ENCODE measurements at regions not wholly inside any gene's neighbourhood (a gene's known extent, or its start where the extent isn't known, plus 50 kb on each side); places are given as distances from the start of the nearest gene placed in this dataset.
"Not testable (repeated sequence)": the region's sequence is repeated elsewhere in the genome, so short reads cannot be mapped to it uniquely, and the experiment has no call there.

GRCh38 chr12:127170226-127171180 lies 1096.5 kb upstream of the TMEM132C start:
- H3K4me3 ChIP-seq = no peak overlapping the region
- no peak overlapping the region for H3K27ac ChIP-seq
- TF ChIP-seq, protein P1, sequence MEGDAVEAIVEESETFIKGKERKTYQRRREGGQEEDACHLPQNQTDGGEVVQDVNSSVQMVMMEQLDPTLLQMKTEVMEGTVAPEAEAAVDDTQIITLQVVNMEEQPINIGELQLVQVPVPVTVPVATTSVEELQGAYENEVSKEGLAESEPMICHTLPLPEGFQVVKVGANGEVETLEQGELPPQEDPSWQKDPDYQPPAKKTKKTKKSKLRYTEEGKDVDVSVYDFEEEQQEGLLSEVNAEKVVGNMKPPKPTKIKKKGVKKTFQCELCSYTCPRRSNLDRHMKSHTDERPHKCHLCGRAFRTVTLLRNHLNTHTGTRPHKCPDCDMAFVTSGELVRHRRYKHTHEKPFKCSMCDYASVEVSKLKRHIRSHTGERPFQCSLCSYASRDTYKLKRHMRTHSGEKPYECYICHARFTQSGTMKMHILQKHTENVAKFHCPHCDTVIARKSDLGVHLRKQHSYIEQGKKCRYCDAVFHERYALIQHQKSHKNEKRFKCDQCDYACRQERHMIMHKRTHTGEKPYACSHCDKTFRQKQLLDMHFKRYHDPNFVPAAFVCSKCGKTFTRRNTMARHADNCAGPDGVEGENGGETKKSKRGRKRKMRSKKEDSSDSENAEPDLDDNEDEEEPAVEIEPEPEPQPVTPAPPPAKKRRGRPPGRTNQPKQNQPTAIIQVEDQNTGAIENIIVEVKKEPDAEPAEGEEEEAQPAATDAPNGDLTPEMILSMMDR (IDR thresholded peaks at IDR 0.05) = no peak
- peak; percentile 66 for DNase-seq (ENCODE audit: low spot score)

- TF ChIP-seq, protein P1 (IDR thresholded peaks at IDR 0.05) = no peak
- DNase-seq (ENCODE audit: low spot score) = no peak
Observed at GRCh38 chr12:127172861-127173260, 1094.1 kb upstream of the TMEM132C start.

DNA sequence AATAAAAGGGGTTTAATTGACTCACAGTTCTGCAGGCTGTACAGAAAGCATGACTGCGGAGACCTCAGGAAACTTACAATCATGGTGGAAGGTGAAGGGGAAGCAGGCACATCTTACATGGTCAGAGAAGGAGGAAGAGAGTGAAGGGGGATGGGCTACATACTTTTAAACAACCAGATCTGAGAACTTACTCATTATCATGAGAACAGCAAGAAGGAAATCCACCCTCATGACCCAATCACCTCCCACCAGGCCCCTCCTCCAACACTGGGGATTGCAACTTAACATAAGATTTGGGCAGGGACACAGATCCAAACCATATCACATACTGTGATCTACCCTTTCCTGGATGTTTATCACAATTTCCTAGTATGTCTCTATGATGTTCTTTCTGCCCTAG lies 1093.0 kb upstream of the TMEM132C start:
- DNase-seq (ENCODE audit: low spot score); H3K27ac ChIP-seq; H3K4me3 ChIP-seq: not testable (repeated sequence)

More at GRCh38 chr12:127172861-127173260, 1094.1 kb upstream of the TMEM132C start:
- H3K4me3 ChIP-seq = no peak overlapping the region
- H3K27ac ChIP-seq = no peak overlapping the region

DNA sequence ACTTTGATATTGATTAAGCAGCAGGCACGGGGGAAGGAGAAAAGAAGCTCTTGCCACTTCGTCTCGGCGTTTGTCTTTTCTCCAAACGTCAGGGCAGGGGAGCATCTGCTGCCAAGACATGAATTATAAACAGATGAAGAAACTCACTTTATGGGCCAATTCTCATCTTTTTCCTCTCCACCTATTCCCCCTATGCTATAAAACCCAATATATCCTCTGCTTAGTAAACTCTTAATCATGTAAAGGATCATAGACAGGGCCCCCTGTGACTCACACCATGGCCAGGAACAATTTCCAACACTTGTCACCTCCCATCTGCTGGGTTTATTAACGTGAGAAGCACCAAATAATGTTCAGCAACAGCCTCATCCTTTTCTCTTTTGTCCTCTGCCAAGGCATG lies 1092.1 kb upstream of the TMEM132C start:
- DNase-seq (ENCODE audit: low spot score) = no peak
- TF ChIP-seq, protein P1 (IDR thresholded peaks at IDR 0.05) = no peak
- H3K4me3 ChIP-seq = no peak overlapping the region
- H3K27ac ChIP-seq = no peak overlapping the region

DNA sequence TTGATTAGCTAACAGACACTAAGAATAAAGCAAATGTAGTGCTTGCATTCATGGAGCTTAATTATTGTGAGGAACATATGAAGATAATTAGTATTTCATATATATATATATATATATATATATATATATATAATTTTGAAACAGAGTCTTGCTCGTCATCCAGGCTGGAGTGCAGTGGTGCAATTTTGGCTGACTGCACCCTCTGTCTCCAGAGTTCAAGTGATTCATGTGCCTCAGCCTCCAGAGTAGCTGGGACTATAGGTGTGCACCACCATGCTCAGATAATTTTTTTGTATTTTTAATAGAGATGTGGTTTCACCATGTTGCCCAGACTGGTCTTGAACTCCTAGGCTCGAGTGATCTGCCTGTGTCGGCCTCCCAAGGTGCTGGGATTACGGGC lies 1091.6 kb upstream of the TMEM132C start:
- Histone ChIP-seq H3K4me3 (no peak overlapping the region), H3K27ac (no peak overlapping the region)
- TF ChIP-seq, protein P1 (IDR thresholded peaks at IDR 0.05) = no peak
- DNase-seq (ENCODE audit: low spot score) = no peak

- no peak overlapping the region for H3K27ac ChIP-seq
- DNase-seq (ENCODE audit: low spot score) = no peak
- H3K4me3 ChIP-seq = no peak overlapping the region
- TF ChIP-seq, protein P1 (IDR thresholded peaks at IDR 0.05) = no peak
Observed at GRCh38 chr12:127176804-127177203, 1090.2 kb upstream of the TMEM132C start.

- DNase-seq (ENCODE audit: low spot score) = no peak
- Histone ChIP-seq H3K27ac (no peak overlapping the region), H3K4me3 (no peak overlapping the region)
- TF ChIP-seq, protein P1 (IDR thresholded peaks at IDR 0.05) = no peak
Observed at GRCh38 chr12:127178052-127178451, 1088.9 kb upstream of the TMEM132C start.

Measured in coronary artery (tissue), 2 donors.